NCI-H460 (cell line): ENCODE measurements at regions not wholly inside any gene's neighbourhood (a gene's known extent, or its start where the extent isn't known, plus 50 kb on each side); places are given as distances from the start of the nearest gene placed in this dataset.

Experiments used
- DNase-seq: peaks from one replicate; pipeline ENCODE4 v3.0.0-alpha.2; 2016; ENCODE audit warnings: low read depth; ENCODE audit errors: extremely low read depth

DNA sequence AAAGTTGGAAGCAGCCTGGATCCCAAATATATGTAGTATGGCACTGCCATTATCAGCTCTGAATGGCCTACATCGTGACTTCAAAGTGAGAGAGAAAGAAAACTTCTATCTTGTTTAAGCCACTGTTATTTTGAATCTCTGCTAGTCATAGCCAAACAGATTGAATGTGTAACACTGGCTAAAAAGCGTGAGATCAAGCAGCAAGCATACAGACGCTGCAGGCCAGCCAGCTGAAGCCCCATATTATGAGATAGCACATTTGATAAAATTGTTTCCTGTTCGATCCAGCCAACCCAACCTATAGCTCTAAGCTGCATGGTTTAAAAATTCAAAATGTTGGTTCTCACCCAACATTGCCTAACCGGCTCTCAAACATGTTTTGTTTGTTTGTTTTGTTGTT, 95.0 kb downstream of the DUSP6 start:
- no peak for DNase-seq

DNA sequence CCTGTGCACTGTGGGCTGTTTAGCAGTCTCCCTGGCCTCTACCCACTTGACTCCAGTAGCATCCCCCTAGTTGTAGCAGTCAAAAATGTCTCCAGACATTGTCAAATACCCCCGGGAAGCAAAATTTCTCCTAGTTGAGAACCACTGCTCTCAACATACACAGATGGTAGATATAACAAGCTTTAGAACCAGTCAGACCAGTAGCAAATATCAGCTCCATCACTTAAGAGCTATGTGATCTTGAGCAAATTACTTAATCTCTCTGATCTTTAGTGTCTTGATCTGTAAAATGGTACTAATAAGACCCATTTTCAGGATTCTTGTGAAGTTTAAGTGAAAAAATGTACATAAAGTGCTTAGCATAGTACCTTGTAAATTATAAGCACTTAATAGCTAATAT, 96.2 kb downstream of the DUSP6 start:
- DNase-seq, result no peak

DNA sequence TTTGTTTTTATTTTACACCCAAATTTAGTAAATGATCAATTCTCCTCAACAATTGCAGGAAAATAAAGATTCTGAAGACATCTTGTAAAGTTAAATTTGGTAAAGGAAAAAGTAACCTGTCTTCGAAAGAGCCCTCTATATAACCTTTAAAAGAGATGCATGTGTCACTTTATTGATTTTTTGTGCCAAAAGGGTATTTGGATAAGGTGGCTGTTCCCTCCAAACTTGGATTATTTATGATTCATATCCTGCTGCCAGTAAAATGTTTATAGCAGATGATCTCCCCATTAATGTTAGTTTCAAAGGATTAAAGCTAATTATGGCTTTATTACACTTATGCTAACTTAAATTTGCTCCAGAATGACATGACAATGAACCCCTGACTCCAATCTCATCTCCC, 98.8 kb downstream of the DUSP6 start:
- no peak for DNase-seq

DNA sequence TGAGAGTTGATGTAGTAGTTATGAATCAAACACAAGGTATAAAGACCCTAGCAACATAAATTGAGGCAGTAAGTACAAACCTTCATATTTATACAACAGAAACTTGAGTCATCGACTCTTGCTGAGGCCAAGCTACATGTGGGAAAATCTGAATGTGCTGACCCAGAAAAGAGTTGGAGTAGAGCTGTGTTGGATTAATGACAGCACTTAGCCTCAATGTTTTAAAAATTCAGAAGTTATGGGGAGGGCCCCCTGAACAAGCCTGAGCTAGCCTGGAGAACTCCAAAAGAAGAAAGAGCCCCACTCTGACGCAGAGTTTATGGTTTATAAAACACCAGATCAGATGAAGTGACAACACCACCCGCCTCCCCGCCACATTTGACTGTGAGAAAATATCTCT, 100.0 kb downstream of the DUSP6 start:
- no peak for DNase-seq

DNA sequence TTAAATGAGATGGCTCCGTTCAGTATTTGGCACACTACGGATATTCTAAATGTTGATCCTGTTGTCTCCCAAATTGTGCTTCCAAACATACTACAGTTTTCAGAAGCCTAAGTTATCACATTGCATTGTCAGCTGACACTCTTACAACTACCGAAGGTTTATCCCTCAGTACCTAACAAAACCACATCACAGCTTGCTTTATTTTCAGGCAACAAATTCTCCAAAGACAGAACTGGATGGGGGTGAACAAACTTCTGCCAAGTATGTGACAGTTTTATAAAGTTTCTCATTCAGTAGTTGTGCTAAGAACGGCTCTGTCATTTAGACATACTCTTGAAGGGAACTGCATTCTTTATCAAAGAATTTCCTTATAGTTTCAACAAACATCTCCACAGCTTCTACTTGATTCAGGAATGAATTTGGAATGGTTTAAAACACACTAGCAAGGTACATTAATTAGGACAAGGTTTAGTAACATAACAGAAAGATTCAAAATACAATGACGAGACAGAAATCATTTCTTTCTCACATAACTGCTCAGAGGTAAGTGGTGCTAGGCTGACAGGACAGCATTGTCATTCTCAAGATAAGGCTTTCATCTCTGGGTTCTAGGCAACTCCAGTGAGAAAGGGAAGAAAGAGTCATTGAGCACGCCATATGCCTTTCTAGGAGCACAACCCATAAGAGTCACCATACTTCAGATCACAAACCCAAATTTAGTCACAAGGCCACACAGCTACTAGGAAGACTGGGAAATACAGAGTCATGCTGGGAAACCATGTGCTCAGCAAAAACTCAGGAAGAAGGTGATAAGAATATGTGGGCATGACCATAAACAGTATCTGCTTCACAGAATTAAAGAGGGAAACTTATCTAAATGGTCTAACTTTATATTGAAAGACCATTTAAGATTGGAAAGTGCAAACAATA, 100.7 kb downstream of the DUSP6 start:
- no peak for DNase-seq

DNA sequence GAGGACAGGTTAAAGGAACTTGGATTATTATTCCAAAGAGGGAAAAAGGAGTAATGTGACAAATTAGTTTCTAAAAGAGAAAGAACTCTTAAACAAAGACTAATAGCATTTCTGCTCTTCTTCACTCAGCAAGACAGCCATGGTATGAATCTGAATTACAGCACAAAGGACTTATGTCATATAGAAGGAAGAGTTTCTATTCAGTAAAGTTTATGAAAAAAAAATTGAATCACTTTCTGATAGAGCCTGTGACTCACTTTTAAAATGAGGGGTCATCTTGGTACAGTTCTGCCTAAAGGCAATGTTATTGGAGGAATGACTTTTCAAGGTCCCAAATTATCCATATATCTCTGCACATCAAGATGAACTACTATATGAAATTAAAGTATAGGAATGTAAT, 101.7 kb downstream of the DUSP6 start:
- no peak for DNase-seq

DNA sequence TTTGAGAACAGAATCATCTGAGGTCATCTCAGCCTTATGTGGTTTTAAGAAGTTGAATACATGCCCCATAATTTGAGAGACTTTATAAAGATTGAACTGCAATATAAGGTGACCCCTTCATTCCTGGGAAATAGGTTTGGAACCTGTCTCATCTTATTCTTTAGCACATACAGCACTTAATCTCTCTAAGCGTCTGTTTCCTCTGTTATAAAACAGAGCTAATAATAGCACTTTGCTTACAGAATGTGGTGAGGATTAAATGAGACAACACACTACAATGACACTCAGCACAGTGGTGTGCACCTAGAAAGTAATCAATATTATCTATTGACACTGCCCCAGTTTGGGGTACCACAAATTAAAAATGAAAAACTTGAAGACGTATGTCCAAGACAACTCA, 102.1 kb downstream of the DUSP6 start:
- DNase-seq, result no peak

DNA sequence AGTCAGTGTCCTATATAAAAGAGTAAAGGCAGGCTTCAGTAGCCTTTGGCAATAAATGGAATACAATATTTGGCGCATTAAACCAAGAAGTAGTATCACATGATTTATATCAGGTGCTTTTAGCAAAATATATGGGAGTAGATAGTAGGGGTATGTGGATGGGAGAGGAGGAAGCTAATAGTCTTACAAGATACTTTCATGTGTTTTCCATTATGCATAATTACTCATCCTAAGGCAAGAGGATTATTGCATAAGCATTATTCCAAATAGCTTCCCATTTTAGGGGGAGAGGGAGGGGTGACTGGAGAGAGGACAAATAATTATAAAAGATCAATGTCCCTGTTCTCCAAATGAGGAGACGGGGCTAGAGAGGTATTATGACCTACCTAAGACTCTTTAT, 104.3 kb downstream of the DUSP6 start:
- no peak for DNase-seq

DNA sequence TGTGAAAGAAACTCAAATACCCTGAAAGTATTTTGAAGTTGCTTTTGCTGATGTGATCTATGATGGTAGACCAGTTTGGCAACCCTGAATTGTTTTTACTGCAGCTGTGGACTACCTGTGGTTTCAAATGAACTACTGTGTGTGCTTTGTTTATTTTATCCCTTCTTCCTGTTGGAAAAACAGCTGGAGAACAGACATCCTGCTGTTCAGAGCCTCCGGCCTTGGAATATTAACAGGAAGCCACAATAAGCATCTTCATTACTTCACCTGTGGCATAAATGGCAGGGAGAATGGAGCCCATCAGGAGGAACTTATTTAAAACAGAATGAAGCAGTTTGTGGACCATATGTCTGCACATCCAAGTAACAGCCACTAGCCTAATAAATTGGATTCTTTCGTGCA, 104.8 kb downstream of the DUSP6 start:
- no peak for DNase-seq

DNA sequence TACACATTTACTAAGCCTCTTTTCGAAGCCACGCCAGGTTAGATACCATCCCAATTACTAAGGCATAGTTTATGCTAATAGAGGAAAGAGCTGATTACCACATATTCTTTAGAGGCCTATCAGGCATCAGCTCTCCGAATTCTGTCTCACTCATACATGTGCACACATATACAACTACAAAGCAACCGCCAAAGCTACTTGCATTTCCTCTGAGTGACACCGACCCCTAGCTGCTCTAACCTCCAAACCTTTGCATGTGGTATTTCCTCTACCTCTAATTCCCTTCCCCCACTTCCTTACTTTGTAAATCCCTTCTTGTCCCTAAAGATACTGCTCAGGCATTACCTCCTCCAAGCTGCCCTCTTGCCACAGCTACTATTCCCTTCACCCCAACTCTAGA, 107.2 kb downstream of the DUSP6 start:
- DNase-seq, result no peak

DNA sequence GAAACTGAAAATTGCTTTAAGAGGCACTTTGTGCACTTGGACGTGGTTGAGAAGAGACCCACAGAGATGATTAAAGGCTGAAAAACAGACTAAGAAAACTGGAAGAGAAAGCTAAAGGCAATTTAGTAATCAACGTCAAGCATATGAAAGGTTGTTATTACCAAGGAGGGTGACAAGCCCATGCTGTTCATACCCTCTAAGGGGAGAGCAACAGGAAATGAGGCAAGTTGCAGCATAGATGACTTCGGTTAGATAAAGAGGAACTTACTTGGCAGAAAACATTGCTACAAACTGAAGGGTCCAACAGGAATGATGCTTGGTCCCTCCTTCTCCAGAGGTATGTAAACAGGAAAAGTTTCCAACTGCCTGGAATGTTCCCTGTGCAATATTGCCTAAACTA, 107.8 kb downstream of the DUSP6 start:
- no peak for DNase-seq

DNA sequence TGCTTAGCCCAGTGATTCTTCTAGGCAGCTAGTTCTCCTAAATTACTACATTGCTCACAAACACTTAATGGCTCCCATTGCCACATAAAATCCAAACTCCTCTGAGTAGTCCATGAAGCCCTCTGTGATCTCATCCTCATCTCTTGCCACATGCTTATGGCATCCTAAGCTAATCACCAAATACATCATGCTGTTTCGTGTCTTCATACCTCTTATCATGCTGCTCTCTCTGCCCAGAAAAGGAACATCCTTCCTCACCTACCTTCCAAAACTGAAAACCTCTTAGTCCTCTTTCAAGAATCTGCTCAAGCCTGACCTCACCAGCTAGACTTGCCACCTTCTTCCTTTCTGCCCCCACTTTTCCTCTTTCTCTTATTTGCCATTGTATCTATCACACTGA, 108.5 kb downstream of the DUSP6 start:
- no peak for DNase-seq

DNA sequence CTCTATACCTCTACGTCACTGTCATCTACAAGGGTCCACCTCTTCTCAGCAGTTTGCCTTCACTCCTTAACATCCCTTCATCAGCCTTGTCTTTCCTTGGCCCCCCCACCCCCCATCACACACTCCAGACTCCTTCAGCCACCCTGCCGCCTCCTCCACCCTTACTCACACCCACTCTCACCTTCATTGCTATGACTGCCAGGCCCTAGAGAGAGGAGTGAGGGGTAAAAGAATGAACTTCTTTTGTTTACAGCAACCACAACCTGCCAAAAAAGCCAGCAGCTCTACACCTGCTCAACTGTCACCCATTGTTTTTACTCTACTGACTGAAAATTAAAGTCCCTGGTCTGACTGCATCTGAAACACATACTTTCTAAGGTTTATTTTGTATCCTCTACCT, 112.8 kb downstream of the DUSP6 start:
- DNase-seq, result no peak

DNA sequence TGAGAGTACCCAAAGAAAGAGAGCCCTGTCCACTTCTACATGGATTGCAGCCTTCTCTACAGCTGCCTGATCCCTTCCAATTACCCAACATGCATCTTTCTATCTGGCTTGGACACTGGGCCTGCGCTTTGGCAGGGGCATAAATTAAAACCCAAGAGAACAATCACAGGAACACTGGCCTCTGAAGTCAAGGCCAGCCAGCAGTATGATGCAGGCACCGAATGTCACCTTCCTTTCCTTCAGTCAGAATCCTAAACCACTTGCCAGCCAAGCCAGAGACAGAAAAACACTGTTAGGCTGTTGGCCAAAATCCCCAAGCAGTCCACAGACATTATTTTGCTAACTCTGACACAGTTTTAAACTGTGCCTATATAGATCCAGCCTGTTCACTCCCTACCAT, 113.7 kb downstream of the DUSP6 start:
- DNase-seq, result no peak

DNA sequence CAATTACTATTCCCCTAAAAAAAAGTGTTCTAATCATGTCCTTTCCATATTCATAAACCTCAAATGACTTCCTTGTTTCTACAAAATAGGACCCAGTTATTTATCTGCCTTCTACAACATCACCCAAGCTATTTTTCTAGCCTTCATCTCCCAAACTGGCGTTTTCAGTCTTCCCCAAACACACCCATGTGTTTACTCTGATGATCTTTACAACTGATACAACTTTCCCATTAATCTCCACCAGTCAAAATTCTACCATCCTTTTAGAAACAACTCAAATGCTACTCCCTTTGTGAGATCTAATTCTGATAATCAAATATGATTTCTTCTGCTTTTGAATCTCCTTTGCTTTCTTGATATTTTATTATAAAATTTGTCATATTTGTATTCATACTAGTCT, 114.5 kb downstream of the DUSP6 start:
- DNase-seq, result no peak

DNA sequence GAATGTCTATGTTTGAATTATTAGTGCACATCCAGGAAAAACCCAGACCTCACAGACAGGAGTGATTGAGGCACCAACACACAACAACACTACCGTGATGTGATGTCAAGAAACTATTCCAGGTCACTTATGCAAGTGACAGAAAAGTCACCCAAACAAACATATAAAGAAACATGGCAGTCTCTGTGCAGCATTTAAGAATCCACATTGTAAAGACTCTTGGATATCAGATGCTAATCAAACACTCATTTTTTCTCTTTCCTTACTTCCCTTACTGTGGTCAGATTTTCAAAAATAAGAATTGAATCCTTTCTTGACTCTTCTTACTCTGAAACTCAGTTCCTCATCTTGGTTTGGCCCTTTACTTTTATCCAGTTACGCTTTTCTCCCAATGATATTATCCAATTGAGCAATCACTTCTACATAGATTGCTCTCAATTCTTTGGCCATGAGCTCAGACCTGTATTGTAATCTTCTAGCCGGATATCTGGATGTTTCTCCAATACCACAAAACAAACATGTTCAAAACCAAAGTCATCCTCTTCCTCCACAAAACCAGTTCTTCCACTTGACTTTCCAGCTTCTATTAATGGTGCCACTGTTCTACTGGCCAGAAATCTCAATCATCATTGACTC, 115.4 kb downstream of the DUSP6 start:
- no peak for DNase-seq

DNA sequence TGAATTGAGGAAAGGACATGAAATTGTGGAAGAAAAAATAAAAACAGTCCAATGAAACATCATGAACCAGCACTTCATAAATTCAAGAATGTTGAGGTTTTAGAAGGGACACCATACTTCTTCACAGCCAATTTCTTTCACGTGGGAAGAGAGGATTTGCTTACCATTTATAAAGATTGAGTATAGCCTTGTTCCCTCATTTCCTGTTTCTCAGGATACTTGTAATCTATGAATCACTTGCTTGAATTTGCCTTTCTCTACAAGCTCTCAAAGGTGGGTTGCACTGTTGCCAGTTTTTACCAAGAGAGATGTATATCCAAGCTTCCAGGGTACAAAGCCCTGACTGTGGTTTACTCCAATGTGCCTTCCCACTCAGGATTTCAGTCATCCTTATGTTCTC, 116.1 kb downstream of the DUSP6 start:
- no peak for DNase-seq

DNA sequence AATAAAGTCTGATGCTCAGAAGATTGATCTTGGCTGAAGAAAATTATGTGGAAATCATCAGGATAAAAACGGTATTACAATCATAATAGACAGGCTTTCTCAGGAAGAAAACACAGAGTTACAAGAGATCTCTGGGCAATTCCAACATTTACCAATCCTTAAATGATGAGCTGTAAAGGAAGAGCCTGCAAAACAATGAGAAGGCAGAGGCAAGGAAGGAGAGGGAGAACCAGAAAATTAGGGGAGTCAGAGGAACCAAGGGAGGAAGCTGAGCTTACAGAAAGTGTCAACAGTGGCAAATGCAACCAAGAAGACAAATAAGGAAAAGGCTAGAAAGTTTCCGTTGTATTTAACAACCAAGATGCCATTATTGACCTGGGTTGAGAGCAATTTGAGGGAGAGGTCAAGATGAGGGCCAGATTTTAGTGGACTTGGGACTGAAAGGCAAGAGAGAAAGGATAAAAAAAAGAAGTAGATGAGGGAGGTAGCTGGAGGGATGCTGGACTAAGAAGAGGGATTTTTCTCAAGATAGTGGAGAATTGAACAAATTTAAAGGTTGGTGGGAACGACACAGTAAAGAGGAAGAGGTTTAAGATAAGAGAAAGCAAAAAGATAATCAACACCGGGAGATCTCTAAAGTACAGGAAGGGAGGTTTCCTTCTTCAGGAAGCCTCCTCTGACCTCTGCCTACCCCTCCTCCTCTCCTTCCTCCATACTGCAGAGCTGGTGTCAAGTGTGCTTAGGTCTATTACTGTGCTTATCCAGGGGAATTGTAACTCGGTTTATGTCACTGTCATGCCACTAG, 116.9 kb downstream of the DUSP6 start:
- no peak for DNase-seq

DNA sequence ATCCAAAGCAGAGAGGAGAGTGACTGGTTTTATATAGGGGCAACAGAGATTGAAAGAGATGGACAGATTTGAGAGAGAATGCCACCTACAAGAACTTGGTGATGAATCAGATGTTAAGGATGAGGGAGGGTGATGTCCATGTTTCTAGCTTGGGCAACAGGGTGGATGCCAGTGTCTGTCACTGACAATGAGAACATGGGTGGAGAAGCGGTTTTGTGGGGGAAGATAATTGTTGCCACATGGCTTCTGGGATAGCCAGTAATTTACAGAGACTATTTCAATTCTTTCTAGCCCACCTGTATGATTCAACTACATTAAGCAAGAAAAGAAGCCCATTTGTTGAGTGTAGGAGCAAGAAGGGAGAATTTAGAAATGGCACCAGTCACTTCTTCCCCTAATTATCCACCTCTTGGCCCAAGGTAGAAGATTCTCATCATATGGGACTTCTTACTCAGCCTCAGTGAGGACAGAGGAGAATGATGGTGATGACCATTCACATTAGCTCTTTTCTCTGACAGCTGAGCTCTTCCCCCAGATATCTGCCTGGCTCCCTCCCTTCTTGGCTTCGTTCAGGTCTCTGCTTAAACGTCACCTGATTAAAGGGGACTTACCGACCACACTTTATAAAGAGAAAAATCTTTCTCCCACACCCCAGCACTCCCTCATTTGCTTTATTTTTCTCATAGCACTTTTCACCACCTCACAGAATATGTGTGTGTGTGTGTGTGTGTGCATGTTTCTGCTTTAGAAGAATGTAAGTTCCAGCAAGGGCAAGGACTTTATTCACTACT, 117.8 kb downstream of the DUSP6 start:
- DNase-seq, result no peak

DNA sequence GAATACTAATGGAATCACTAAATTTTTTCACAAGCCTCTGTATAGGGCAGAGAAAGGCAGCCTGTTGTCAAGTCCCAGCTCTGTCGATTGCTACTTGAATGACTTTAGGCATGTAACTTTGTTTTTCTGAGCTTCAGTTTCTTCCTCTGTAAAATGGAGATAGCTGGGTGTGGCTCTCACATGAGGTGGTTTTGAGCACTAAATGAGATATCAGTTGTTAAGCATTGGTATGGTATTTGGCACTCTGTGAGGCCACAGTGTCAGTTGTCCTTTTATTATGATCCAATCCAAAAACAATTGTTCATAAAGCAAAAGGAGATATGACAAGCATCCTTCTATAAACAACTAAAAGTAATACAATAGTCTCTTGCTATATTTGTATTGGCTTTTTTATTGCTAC, 120.6 kb downstream of the DUSP6 start:
- DNase-seq, result no peak
